Fibroblast of pulmonary artery (primary cell): ENCODE measurements at regions not wholly inside any gene's neighbourhood (a gene's known extent, or its start where the extent isn't known, plus 50 kb on each side); places are given as distances from the start of the nearest gene placed in this dataset.

Source experiments
- DNase-seq: peaks from one replicate; pipeline ENCODE4 v3.0.0-alpha.2; 2010; ENCODE audit warnings: low read depth
- H3K4me3 ChIP-seq: replicated peaks from 2 replicates; pipeline ENCODE4 v1.5.1; 2011; ENCODE audit warnings: low read depth, mild to moderate bottlenecking, control low read depth, low read length, moderate library complexity
- TF ChIP-seq, protein P1 (sequence below): IDR thresholded peaks from 2 replicates; pipeline ENCODE4 v1.5.1; 2011; ENCODE audit warnings: mild to moderate bottlenecking, control low read depth, low read length, inconsistent platforms; ENCODE audit errors: missing control alignments

DNA sequence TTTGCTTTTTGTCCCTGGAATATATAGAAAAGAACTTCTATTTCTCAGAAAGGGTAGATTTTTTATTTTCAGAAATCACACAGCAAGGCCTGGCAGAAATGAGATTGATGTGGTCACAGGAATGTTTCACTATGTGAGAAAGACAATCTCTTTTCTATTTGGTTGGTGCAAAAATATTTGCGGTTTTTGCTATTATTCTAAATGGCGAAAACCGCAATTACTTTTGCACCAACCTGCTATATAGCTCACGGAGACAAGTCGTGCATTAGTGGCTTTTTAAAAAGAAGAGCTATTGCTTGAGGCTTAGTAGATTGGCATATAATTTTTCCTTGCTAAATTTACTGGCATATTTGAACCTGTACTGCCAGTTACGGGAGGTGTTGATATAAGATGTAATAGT is 100.4 kb downstream of the ITM2A start:
- TF ChIP-seq, protein P1, sequence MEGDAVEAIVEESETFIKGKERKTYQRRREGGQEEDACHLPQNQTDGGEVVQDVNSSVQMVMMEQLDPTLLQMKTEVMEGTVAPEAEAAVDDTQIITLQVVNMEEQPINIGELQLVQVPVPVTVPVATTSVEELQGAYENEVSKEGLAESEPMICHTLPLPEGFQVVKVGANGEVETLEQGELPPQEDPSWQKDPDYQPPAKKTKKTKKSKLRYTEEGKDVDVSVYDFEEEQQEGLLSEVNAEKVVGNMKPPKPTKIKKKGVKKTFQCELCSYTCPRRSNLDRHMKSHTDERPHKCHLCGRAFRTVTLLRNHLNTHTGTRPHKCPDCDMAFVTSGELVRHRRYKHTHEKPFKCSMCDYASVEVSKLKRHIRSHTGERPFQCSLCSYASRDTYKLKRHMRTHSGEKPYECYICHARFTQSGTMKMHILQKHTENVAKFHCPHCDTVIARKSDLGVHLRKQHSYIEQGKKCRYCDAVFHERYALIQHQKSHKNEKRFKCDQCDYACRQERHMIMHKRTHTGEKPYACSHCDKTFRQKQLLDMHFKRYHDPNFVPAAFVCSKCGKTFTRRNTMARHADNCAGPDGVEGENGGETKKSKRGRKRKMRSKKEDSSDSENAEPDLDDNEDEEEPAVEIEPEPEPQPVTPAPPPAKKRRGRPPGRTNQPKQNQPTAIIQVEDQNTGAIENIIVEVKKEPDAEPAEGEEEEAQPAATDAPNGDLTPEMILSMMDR = no peak
- H3K4me3 ChIP-seq = no peak overlapping the region
- no peak for DNase-seq

DNA sequence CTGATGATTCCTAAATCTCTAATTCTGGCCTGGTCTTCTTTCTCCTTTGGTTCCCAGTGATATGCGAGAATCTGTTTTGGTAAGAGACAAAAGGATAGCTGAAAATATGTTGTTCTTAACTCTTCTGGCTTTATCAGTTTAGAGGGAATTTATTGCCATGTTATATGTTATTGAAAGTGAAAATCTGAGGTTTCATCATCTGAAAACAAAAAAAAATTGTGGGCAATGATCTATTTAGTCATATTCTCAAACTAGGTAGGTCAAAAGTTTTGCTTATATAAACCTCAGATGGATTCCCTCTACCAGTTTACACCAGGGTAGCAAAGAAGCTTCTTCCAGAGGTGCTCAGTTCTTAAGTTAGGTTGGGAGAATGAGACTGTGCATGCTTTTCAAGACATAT is 103.6 kb downstream of the ITM2A start:
- DNase-seq = no peak
- no peak overlapping the region for H3K4me3 ChIP-seq
- TF ChIP-seq, protein P1 = no peak

DNA sequence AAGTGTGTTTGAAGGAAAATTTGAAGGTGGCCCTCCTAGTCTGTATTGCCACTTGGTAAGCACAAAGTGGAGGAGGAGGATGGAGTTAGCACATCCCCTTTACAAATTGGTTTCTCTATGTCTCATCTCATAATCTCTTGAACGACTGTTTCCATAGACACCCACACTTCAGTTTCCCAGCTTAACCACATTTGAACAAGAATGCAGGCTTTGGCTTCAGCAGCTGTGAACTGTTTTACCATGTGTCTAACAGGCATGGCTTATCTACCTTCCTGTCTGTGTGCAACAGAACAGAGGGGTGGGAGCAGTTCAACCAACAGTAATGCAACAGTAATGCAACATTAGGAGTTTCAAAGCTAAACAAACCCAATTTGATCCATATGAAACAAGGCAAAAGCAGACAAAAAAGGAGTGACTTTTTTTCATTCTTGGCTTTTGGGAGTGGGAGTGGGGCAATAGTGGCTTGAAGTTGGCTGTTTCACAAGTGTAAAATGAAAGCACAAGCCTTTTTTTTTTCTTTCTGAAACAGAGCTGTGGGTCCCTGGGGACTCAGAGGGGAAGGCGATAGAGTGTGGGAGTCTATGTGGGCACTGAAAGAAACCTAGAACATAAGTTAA is 108.0 kb downstream of the ITM2A start:
- TF ChIP-seq, protein P1 = no peak
- no peak overlapping the region for H3K4me3 ChIP-seq
- DNase-seq = peak; percentile 11

DNA sequence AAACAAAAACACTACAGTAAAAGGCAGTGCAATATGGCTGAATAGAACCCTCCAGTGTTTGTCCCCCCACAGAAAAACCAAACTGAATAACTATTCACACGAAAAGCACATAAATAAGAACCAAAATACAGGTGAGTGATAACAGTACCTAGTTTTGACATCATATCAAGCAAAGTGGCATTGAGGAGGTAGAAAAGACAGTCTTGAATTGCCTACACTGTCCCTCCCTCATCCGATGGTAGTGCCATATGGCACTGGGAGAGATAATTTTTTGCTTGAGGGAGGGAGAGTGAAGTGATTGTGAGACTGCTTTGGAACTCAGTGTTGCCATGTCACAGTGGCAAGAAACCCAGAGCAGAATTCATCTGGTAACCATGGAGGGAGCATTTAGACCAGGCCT is 99.2 kb downstream of the GPR174 start:
- TF ChIP-seq, protein P1 = no peak
- no peak for DNase-seq
- H3K4me3 ChIP-seq = no peak overlapping the region

GRCh38 chrX:79235899-79236298 is 91.4 kb downstream of the GPR174 start:
- TF ChIP-seq, protein P1 = no peak
- no peak overlapping the region for H3K4me3 ChIP-seq
- no peak for DNase-seq

DNA sequence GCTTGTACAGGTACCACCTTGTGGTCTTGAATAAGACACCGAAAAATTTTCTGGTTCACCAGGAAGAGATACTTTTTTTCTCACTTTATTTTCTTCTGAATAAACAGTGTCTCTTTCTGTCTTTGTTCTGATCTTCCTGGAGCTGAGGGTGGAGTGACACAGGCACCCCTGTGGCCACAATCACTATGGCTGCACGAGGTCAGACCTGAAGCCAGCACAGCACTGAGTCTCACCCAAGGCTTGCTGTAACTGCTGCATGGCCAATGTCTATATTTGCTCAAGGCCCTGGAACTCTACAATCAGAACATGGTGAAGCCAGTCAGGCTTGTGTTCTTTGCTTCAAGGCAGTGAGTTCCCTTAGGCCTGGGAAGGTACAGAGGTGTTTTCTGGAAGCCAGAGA is 87.2 kb downstream of the GPR174 start:
- H3K4me3 ChIP-seq = no peak overlapping the region
- TF ChIP-seq, protein P1 = no peak
- DNase-seq = no peak
